Peyer's patch (tissue), 4 donors: ENCODE measurements at regions not wholly inside any gene's neighbourhood (a gene's known extent, or its start where the extent isn't known, plus 50 kb on each side); places are given as distances from the start of the nearest gene placed in this dataset.

Experiments used
- DNase-seq, 3 donors: peaks; one replicate each; pipeline ENCODE4 v3.0.0-alpha.2; 2017 to 2019
- H3K27ac ChIP-seq, 4 donors: fragments of 200-600 bp; sonication (generic); one replicate each; pipeline ENCODE4 v1.5.1; 2016 to 2019
- H3K27me3 ChIP-seq, 2 donors: fragments of 200-600 bp; sonication (generic); one replicate each; pipeline ENCODE4 v1.5.1; 2019
- H3K36me3 ChIP-seq, 3 donors: fragments of 200-600 bp; sonication (generic); one replicate each; pipeline ENCODE4 v1.5.1; 2016 to 2019
- H3K4me1 ChIP-seq, 4 donors: fragments of 200-600 bp; sonication (generic); one replicate each; pipeline ENCODE4 v1.5.1; 2016 to 2019
- H3K4me3 ChIP-seq, 4 donors: fragments of 200-600 bp; sonication (generic); 1 replicate in 3 of 4; 2 replicates in 1 of 4; pipeline ENCODE4 v1.5.1; 2016 to 2019; ENCODE audit warnings: mild to moderate bottlenecking in 1 of 4
- H3K9me3 ChIP-seq, 4 donors: fragments of 200-600 bp; sonication (generic); one replicate each; pipeline ENCODE4 v1.5.1; 2016 to 2019; ENCODE audit warnings: mild to moderate bottlenecking in 1 of 4
- CTCF ChIP-seq, 6 experiments: fragments of 450-650 bp in 4 of 6; fragments of 200-600 bp in 2 of 6; sonication (generic) in 1 of 6; IDR thresholded peaks; one replicate each; pipeline ENCODE4 v1.5.1; 2017 to 2019; ENCODE audit warnings: antibody characterized with exemption in 6 of 6, mild to moderate bottlenecking in 3 of 6, moderate library complexity in 1 of 6
- POLR2A ChIP-seq, 2 donors: fragments of 450-650 bp; IDR thresholded peaks; one replicate each; pipeline ENCODE4 v1.5.1; 2017; ENCODE audit warnings: antibody characterized with exemption in 2 of 2, mild to moderate bottlenecking in 2 of 2, moderate library complexity in 2 of 2

- H3K4me1 ChIP-seq = no peaks in the 10 kb centered on the region
- TF ChIP-seq CTCF (IDR thresholded peaks at IDR 0.05) = no peak
- TF ChIP-seq POLR2A (IDR thresholded peaks at IDR 0.05) = no peak
- no peaks in the 10 kb centered on the region for H3K27me3 ChIP-seq
- H3K9me3 ChIP-seq = no peaks in the 10 kb centered on the region
- no peaks in the 10 kb centered on the region for H3K36me3 ChIP-seq
- DNase-seq = no peak
- H3K4me3 ChIP-seq = no peak overlapping the region
- H3K27ac ChIP-seq = no peak overlapping the region
Observed at GRCh38 chr2:40037303-40037702, 258.2 kb upstream of the THUMPD2 start.

GRCh38 chr2:40036241-40036640 lies 257.2 kb upstream of the THUMPD2 start:
- H3K36me3 ChIP-seq = no peaks in the 10 kb centered on the region
- no peaks in the 10 kb centered on the region for H3K4me1 ChIP-seq
- H3K9me3 ChIP-seq = no peaks in the 10 kb centered on the region
- H3K27ac ChIP-seq = no peak overlapping the region
- no peak for DNase-seq
- TF ChIP-seq POLR2A (IDR thresholded peaks at IDR 0.05) (no peak), CTCF (IDR thresholded peaks at IDR 0.05) (no peak)
- H3K27me3 ChIP-seq = no peaks in the 10 kb centered on the region
- H3K4me3 ChIP-seq = no peak overlapping the region

GRCh38 chr2:40034801-40035200 lies 255.7 kb upstream of the THUMPD2 start:
- H3K27me3 ChIP-seq = no peaks in the 10 kb centered on the region
- no peaks in the 10 kb centered on the region for H3K9me3 ChIP-seq
- no peaks in the 10 kb centered on the region for H3K4me1 ChIP-seq
- no peak for TF ChIP-seq CTCF (IDR thresholded peaks at IDR 0.05)
- TF ChIP-seq POLR2A (IDR thresholded peaks at IDR 0.05) = no peak
- no peak overlapping the region for H3K4me3 ChIP-seq
- H3K27ac ChIP-seq = no peak overlapping the region
- H3K36me3 ChIP-seq = no peaks in the 10 kb centered on the region
- no peak for DNase-seq

GRCh38 chr2:40034198-40034597 lies 255.1 kb upstream of the THUMPD2 start:
- H3K27me3 ChIP-seq = no peaks in the 10 kb centered on the region
- H3K9me3 ChIP-seq = no peaks in the 10 kb centered on the region
- no peaks in the 10 kb centered on the region for H3K36me3 ChIP-seq
- H3K4me1 ChIP-seq = no peaks in the 10 kb centered on the region
- no peak overlapping the region for H3K4me3 ChIP-seq
- TF ChIP-seq CTCF (IDR thresholded peaks at IDR 0.05) (no peak), POLR2A (IDR thresholded peaks at IDR 0.05) (no peak)
- H3K27ac ChIP-seq = no peak overlapping the region
- no peak for DNase-seq

- DNase-seq = no peak
- Histone ChIP-seq H3K4me3 (no peak overlapping the region), H3K27me3 (no peaks in the 10 kb centered on the region), H3K27ac (no peak overlapping the region), H3K4me1 (no peaks in the 10 kb centered on the region), H3K9me3 (no peaks in the 10 kb centered on the region), H3K36me3 (no peaks in the 10 kb centered on the region)
- TF ChIP-seq POLR2A (IDR thresholded peaks at IDR 0.05) = no peak
- no peak for TF ChIP-seq CTCF (IDR thresholded peaks at IDR 0.05)
Observed at GRCh38 chr2:40033781-40034180, 254.7 kb upstream of the THUMPD2 start.

GRCh38 chr2:40032650-40033319 lies 253.7 kb upstream of the THUMPD2 start:
- TF ChIP-seq CTCF (IDR thresholded peaks at IDR 0.05) (no peak), POLR2A (IDR thresholded peaks at IDR 0.05) (no peak)
- no peaks in the 10 kb centered on the region for H3K27me3 ChIP-seq
- H3K4me1 ChIP-seq = no peaks in the 10 kb centered on the region
- H3K36me3 ChIP-seq = no peaks in the 10 kb centered on the region
- H3K4me3 ChIP-seq = no peak overlapping the region
- H3K9me3 ChIP-seq = no peaks in the 10 kb centered on the region
- no peak overlapping the region for H3K27ac ChIP-seq
- DNase-seq = no peak
